Parathyroid adenoma (tissue), 2 donors: ENCODE measurements at regions not wholly inside any gene's neighbourhood (a gene's known extent, or its start where the extent isn't known, plus 50 kb on each side); places are given as distances from the start of the nearest gene placed in this dataset.

Source experiments
- H2AFZ ChIP-seq: fragments of 300-600 bp; sonication (generic); one replicate; pipeline ENCODE4 v1.7.0; 2017; ENCODE audit warnings: antibody characterized with exemption, mild to moderate bottlenecking
- H3K27ac ChIP-seq: fragments of 300-600 bp; sonication (generic); one replicate; pipeline ENCODE4 v1.7.0; 2017
- H3K27me3 ChIP-seq: fragments of 300-600 bp; sonication (generic); one replicate; pipeline ENCODE4 v1.7.0; 2017; ENCODE audit warnings: low read length; ENCODE audit not compliant: control insufficient read depth, insufficient read depth
- H3K36me3 ChIP-seq: fragments of 300-600 bp; sonication (generic); one replicate; pipeline ENCODE4 v1.7.0; 2017; ENCODE audit warnings: low read length; ENCODE audit not compliant: control insufficient read depth, insufficient read depth
- H3K4me1 ChIP-seq: fragments of 300-600 bp; sonication (generic); one replicate; pipeline ENCODE4 v1.7.0; 2017; ENCODE audit warnings: control low read depth
- H3K4me2 ChIP-seq: fragments of 300-600 bp; sonication (generic); one replicate; pipeline ENCODE4 v1.7.0; 2017; ENCODE audit warnings: low read length
- H3K4me3 ChIP-seq: fragments of 300-600 bp; sonication (generic); one replicate; pipeline ENCODE4 v1.7.0; 2017; ENCODE audit warnings: low read depth, low read length
- H3K79me2 ChIP-seq: fragments of 300-600 bp; sonication (generic); one replicate; pipeline ENCODE4 v1.7.0; 2017; ENCODE audit warnings: control low read depth
- H3K9ac ChIP-seq: fragments of 300-600 bp; sonication (generic); one replicate; pipeline ENCODE4 v1.7.0; 2017; ENCODE audit warnings: mild to moderate bottlenecking
- H3K9me3 ChIP-seq: fragments of 300-600 bp; sonication (generic); one replicate; pipeline ENCODE4 v1.7.0; 2017; ENCODE audit warnings: low read length; ENCODE audit not compliant: control insufficient read depth
- TF ChIP-seq, protein P1 (sequence below): fragments of 300-600 bp; sonication (generic); IDR thresholded peaks from one replicate; pipeline ENCODE4 v1.7.0; 2017; ENCODE audit warnings: antibody characterized with exemption, mild to moderate bottlenecking
- donor health status: primary hyperparathyroidism.

DNA sequence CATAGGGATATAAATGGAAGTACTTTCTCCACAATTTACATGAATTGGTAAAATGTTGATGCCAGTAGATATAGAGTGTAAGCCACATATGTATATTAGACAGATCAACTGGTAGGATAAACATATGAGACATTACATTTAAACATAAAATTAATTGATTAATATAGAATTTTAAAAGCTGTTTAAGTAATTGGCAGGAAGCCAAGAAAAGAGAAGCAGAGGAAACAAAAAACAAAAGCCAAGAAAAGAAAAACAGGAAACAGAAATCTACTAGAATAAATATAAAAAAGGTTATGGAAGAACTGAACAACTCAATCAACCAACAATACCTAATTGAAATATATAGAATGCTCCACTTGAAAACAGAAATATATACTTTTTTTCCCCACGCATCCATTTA lies 920.1 kb upstream of the TMEFF2 start:
- Histone ChIP-seq H3K27me3 (no peaks in the 10 kb centered on the region), H3K79me2 (no peaks in the 10 kb centered on the region), H3K27ac (no peak overlapping the region), H2AFZ (no peak overlapping the region), H3K36me3 (no peaks in the 10 kb centered on the region), H3K4me3 (no peak overlapping the region), H3K4me2 (no peak overlapping the region), H3K9me3 (no peaks in the 10 kb centered on the region), H3K9ac (no peak overlapping the region), H3K4me1 (no peaks in the 10 kb centered on the region)
- TF ChIP-seq, protein P1, sequence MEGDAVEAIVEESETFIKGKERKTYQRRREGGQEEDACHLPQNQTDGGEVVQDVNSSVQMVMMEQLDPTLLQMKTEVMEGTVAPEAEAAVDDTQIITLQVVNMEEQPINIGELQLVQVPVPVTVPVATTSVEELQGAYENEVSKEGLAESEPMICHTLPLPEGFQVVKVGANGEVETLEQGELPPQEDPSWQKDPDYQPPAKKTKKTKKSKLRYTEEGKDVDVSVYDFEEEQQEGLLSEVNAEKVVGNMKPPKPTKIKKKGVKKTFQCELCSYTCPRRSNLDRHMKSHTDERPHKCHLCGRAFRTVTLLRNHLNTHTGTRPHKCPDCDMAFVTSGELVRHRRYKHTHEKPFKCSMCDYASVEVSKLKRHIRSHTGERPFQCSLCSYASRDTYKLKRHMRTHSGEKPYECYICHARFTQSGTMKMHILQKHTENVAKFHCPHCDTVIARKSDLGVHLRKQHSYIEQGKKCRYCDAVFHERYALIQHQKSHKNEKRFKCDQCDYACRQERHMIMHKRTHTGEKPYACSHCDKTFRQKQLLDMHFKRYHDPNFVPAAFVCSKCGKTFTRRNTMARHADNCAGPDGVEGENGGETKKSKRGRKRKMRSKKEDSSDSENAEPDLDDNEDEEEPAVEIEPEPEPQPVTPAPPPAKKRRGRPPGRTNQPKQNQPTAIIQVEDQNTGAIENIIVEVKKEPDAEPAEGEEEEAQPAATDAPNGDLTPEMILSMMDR, result no peak

DNA sequence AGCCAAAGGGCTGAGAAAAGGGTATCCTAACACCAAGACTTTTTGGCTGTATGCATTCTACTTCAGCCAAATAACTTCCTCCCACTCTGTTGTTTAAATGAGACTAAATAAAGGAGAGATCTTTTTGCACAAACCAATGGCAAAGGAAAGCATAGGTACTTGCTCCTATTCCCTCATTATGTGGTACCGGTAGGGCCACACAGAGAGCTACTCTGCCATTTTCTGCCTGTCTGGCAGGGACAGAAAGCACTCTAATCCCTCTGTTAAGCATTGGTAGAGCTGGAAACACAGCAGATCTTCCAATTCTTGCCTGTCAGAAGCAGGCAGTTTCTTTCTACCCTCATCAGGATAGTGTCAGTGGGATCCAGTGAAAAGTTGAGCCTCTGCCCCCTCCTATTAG lies 918.3 kb upstream of the TMEFF2 start:
- no peak overlapping the region for H2AFZ ChIP-seq
- no peak overlapping the region for H3K27ac ChIP-seq
- TF ChIP-seq, protein P1, result no peak
- no peaks in the 10 kb centered on the region for H3K27me3 ChIP-seq
- H3K36me3 ChIP-seq, result no peaks in the 10 kb centered on the region
- no peak overlapping the region for H3K4me2 ChIP-seq
- no peaks in the 10 kb centered on the region for H3K79me2 ChIP-seq
- H3K9me3 ChIP-seq, result no peaks in the 10 kb centered on the region
- no peak overlapping the region for H3K9ac ChIP-seq
- no peaks in the 10 kb centered on the region for H3K4me1 ChIP-seq
- H3K4me3 ChIP-seq, result no peak overlapping the region

GRCh38 chr2:193103064-193103463 lies 908.3 kb upstream of the TMEFF2 start:
- TF ChIP-seq, protein P1, result no peak
- H3K79me2 ChIP-seq, result no peaks in the 10 kb centered on the region

DNA sequence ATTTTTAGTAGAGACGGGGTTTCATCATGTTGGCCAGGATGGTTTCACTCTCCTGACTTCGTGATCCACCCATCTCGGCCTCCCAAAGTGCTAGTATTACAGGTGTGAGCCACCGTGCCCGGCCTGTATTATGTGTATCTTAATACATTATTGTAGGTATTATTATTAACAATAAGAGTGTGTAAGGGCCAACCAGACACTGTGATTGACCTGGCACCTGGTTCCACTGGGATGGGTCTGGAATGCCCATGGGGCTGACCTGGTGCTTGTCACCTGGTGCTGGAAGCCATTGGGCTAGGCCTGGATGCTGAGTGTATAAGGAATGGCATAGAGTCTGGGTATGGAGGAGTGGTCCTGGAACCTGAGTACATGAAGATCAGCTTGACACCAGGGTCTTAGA lies 906.9 kb upstream of the TMEFF2 start:
- Histone ChIP-seq H3K4me1 (no peaks in the 10 kb centered on the region), H3K79me2 (no peaks in the 10 kb centered on the region), H2AFZ (no peak overlapping the region), H3K27me3 (no peaks in the 10 kb centered on the region), H3K27ac (no peak overlapping the region), H3K9me3 (no peaks in the 10 kb centered on the region), H3K9ac (no peak overlapping the region), H3K36me3 (no peaks in the 10 kb centered on the region), H3K4me3 (no peak overlapping the region), H3K4me2 (no peak overlapping the region)
- TF ChIP-seq, protein P1, result no peak

More at GRCh38 chr2:193103064-193103463, 908.3 kb upstream of the TMEFF2 start:
- Histone ChIP-seq H3K27me3 (no peaks in the 10 kb centered on the region), H2AFZ (no peak overlapping the region), H3K4me3 (no peak overlapping the region), H3K9me3 (no peaks in the 10 kb centered on the region), H3K4me1 (no peaks in the 10 kb centered on the region), H3K4me2 (no peak overlapping the region), H3K36me3 (no peaks in the 10 kb centered on the region), H3K9ac (no peak overlapping the region), H3K27ac (no peak overlapping the region)

GRCh38 chr2:193088026-193088425 lies 893.3 kb upstream of the TMEFF2 start:
- no peaks in the 10 kb centered on the region for H3K9me3 ChIP-seq
- H3K9ac ChIP-seq, result no peak overlapping the region
- H3K79me2 ChIP-seq, result no peaks in the 10 kb centered on the region
- H3K4me1 ChIP-seq, result no peaks in the 10 kb centered on the region
- H3K4me3 ChIP-seq, result no peak overlapping the region
- no peaks in the 10 kb centered on the region for H3K27me3 ChIP-seq
- no peaks in the 10 kb centered on the region for H3K36me3 ChIP-seq
- H3K27ac ChIP-seq, result no peak overlapping the region
- TF ChIP-seq, protein P1, result no peak
- H3K4me2 ChIP-seq, result no peak overlapping the region
- no peak overlapping the region for H2AFZ ChIP-seq
